Muscle of back (tissue), 3 donors: ENCODE measurements at regions not wholly inside any gene's neighbourhood (a gene's known extent, or its start where the extent isn't known, plus 50 kb on each side); places are given as distances from the start of the nearest gene placed in this dataset.
A peak's percentile ranks its signal among the peaks of the same experiment; 100 is the strongest.

Source experiments
- DNase-seq, 3 donors: peaks; one replicate each; pipeline versions ENCODE4 v3.0.0 to v3.0.0-alpha.2; 2013

DNA sequence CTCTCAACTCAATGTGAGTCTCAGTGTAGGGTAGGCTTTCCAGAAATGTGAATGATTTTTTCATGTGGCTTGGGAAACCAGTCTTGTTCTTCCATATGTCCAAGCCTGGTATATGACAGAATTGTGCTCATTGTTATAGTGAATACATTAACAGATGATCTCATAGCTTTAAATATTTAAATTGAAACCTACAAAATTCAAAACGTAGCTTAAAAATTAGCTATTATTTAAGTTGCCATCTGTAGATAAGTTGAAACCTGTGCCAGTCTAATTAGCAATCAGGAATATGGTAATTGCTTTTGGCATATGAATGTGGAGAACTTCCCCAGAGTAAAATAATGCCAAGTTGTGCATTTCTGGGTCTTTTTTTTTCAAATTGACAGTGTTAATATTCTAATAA, 891.6 kb upstream of the SEL1L start:
- DNase-seq = no peak

DNA sequence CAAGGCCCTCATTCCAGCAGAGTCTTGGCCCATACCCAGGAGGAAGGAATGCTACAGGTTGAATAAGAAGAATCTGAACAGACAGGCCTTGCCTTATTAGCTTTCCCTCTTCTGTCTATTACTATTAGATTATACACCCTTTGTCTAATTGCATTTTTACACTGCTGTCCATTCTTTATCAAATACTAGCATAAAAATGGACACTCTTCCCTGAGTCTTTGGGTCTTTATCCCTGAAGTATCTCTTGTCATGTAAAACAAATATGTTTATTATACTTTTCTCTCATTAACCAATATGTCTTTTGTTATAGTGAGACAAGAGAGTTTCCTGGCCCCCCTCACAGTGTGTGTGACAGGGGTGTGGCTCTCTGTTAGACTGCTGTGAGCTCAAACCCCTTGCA, 897.4 kb upstream of the SEL1L start:
- DNase-seq = no peak

DNA sequence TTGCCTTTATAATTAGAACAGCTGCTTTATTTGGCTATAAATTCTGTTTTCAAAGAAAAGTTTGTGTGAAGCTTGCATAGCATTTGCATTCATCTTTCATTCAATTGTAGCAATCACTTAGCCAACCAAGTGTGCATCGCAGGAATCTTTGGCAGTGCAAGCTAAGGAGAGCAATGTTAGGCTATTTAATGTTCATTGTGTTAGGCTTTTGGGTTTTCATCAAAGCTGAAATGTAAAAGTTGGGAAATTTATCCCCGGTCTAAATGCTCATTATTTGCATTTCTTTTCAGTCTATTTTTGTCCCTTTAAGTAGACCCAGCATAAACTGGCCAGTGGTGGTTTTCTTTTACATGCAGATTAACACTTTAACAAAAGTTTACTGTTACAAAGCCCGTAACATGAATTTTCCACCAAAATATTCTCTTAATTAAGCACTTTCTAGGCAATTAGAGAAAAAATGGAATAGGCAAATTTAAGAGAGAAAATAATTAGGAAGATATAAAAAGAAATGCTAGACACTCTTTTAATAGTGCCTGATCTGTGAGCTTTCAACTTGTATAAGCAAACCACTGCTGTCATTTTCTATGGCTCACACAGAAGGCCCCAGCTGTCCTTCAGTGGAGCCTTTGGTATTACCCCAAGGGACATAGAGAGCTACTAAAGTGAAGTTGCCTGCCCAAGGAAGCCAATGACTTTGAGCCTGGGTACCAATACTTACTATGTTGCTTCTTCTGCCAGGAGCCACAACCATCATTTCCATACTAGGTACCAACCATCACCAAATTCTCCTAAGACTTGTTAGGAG, 898.9 kb upstream of the SEL1L start:
- no peak for DNase-seq

DNA sequence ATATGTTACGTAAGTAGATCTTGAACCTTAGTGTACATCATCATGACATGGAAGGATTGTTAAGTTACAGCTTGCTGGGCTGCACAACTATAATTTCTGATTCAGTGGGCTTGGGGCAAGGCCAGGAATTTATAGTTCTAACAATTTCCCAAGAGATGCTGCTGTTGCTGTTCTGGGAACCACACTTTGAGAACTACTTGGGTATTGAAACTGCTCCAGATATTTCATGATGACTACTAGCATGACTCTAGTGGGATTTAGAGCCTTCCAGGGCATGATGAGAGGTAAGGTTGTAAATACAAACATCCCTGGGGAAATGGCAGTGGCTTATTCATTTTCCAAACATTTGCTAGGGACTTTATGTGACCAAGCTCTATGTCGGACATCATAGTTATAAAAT, 904.8 kb upstream of the SEL1L start:
- peak in 2 of 3 donors; percentile 11 to 39 for DNase-seq

DNA sequence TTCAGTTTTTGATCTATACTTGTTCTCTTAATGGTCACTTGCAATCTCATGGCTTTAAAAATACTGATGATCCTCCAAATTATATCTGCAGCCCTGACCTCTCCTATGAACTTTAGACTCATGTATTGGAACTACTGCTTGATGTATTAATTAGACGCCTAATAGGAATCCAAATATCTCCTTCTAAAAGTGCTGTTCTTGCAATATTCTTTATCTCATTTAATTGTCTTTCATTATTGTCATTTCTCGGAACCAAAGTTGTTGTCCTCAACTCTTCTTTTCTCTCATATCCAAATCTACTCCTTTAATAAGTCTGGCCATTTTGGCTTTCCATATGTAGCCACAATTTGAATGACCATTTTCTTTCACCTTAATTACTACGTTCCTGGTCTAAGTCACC, 907.6 kb upstream of the SEL1L start:
- DNase-seq = no peak

DNA sequence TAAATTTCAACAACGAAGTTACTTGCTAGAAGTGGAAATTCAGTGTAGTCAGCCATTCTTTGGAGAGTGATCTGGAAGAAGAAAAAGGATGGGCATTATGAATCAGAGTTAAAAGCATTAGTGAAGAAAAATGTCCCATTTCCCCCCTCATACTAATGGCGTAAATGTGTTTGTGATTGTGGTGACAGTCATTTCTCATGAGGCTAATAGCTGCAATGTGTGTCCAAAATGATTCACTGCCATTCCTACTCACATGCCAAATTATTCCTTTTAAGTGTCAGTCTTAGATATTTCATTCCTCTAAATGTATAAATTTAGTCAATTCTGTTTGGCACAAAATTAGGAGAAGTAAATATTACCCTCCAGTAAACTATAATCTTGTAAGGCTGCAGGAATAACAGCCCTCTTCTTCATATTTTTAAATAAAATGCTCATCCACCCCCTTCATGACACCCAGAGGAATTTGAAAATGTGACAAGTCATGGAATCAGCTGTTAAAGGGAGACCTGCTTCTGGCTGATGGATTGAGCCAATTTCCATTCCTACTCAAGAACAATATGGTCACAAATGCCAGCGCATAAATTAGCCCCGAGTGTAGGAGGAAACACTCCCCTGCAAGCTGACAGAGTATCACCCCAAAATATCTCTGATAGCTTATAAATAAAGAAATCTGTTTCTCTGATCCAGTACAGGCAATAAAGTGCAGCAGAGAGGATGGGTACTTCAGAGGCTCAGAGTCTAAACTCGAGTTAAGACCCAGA, 912.3 kb upstream of the SEL1L start:
- peak in 1 of 3 donors; percentile 5 for DNase-seq

DNA sequence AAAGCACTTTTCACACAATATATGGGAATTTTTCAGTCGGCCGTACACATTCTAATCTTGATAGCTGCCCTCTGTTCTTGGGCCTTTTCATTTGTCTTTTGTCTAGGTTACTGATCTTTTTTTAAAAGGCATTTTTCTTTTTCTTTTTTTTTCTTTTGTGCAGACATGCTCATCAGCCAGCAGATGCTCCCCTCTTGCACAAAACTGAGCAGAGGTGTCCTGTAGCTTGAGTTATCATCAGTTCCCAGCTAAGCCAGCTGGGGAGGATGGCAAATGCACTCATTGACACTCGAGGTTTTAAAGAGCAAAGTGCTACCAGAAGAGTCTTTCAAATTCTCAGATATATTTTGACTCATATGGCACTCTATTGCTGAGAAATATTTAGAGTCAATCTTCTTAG, 913.9 kb upstream of the SEL1L start:
- peak in 1 of 3 donors; percentile 23 for DNase-seq

DNA sequence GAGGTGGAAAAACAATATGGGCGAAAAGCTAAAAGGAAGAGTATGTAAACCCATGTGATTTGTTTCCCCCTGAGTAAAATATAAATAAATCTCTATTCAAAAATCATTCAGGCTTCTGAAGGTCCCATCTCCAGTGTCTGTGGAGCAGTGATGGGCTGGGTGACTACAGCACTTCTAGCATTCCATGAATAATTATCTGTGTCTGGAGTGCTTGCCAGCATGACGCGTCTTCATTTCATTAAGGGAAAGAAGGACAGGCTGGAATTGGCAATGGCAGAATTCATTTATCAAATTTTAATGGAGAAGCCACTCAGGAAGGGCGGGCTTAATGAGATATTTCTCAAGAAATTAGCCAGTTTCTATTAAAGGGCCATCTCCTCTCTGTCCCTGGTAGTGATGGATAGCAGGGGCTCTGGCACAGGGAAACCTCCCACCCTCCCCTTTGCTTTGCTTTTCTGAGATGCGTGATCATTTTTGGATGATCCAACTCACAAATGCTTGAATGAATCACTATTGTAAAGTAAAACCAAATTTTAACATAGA, 916.3 kb upstream of the SEL1L start:
- DNase-seq = peak in 1 of 3 donors; percentile 16

DNA sequence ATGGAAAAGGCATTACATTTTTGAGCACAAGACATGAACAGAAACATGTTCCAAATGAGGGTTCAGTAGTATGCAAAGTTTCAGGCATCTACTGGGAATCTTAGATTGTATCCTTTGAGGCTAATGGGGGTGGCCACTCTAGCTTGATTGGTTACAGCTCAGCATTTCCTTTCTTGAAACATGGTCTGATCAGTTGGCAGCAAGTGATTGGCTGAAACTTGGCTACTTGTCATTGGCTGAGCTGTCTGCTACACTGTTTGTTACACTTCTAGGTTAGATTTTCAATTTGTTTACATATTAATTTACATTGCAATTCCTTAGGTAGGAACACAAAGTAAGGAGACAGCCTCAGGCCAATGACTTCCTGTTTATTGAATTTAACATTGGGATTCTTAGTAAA, 918.0 kb upstream of the SEL1L start:
- DNase-seq = no peak

DNA sequence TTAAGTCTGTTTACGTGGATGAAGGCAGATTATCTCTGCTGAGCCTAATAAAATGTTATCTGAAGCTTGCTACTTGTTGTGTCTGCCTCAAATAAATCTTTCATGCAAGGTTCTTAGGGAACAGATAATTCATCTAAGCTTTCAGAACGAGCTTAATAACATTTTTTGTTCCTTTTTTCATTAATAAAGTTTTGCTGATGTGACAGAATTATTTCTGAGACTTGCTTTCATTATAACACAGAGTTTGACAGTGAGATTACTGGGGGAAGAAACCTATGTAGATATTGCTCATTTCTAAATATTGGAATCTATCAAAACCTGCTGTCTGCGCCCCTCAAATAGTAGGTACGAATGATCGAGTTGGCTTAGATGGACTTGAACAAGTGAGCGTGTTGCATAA, 948.7 kb upstream of the SEL1L start:
- no peak for DNase-seq

DNA sequence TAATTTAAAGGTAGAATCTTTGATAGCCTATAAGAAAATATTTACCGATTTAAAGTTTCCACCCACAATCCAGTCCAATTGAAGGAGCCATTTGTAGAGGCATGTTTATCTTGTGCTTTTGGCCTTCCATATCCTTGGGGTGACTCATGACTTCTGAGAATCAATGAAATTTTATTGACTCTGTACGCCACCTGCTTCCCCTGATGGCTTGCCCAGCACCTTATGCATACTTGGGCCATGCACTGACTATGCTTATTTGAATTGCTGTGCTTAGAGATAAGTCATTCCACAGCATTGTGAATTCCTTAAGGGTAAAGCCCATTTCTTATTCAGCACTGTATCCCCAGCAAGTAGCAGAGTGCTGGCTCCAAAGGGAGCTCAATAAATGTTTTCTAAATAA, 954.8 kb upstream of the SEL1L start:
- DNase-seq = no peak

DNA sequence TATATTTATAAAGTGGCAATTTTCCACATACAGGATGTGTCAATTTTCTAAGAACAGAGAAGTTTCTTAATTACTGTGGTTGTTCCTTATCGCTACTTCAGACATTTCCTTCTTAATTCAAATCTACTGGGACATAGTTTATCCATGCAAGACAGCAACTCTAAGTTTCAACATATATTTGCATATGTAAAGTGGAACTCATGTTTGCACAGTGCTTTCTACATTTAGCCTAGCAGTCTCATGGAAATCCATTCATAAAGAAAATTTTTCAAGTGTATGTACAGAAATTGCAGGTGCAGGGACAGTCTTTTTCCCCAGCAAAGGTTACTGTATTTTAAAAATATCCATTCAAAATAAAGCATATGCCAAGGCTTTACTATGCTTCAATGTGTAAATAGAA, 956.7 kb upstream of the SEL1L start:
- DNase-seq = no peak

DNA sequence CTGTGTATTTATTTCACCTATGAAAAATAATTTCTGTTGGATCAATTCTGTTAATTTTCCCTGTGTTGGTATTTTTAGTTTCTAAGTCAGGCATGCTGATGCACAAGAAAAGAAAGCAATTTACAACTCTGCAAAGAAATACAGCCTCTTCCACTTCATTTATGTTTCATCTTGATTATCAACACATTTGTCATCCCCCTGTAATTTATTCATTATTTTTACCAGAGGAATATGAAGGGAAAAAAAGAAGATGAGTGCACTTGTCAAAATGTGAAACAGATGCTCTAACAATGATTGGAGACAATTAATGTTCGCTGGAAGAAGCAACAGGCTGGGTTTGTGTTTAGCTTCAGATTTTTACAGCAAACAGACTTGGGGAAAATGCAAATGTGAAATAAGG, 958.5 kb upstream of the SEL1L start:
- DNase-seq = peak in 1 of 3 donors; percentile 2

DNA sequence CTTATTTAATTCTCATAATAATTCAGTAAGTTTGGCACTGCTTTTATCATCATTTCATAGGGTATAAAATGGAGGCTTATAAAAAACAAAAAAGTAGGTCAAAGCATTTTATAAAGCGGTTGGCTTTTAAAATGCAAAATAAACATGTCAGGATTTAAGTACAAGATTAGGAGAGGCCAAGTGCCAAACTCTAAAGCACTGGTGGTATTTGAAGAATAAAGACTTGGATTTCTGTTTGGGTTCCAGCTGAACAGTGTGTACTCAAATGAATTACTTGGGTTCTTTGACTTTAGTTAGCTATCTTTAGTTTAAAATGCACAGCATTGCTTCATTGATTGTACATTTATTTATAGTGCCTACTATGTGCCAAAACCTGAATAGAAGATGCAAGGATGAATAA, 966.6 kb upstream of the SEL1L start:
- no peak for DNase-seq

DNA sequence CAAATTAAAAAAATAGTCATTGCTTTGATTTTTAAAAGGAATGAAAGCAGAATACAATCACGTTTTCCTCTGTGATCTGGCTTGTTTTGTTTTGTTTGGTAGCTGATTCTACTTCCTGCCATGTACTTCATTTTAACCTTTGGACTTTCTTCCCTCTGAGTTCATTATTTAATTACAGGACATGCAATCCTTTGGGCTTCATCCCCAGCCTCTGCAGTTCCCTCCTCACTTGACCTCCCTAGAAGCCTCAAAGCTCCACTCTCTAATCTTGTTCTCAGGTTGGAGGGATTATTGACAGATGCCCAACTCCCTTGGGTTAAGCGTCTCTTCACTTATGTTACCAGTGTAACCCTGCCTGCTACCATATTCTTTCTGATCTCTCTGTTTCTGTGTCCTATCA, 967.9 kb upstream of the SEL1L start:
- DNase-seq = no peak

DNA sequence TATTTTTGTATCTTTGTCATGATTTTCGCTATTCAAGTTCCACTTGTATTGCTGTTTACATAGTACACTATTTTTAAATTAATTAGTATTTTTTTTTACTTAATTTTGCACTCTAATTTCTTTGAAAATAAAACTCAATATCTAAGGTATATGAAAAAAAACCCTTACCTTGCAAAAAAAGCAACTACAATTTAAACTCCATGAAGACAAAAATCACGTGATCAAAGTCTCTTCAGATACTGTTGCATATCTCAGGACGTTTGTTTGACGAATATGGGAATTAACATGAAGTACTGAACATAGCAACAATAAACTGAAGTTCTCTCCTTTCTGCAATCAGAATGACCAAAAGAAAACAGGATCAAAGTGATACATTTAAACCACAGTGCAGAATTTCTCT, 968.4 kb upstream of the SEL1L start:
- no peak for DNase-seq

DNA sequence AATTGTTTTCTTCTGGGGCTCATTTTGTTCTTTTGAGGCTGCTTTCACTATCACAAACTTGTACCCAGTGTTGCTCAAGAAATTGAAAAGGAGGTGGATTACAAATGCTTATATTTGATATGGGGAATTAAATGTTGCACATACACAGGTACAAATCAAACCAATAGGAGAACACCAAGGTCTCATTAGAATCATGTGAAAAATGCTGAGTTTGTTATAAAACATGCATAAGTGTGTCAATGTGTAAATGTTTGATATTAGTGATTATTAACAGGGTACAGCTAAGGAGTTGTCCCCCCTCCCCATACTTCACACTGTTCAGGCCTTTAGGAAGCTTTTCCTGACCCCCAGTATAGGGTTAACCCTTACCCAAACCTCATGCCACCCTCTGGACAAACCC, 971.2 kb upstream of the SEL1L start:
- DNase-seq = no peak

DNA sequence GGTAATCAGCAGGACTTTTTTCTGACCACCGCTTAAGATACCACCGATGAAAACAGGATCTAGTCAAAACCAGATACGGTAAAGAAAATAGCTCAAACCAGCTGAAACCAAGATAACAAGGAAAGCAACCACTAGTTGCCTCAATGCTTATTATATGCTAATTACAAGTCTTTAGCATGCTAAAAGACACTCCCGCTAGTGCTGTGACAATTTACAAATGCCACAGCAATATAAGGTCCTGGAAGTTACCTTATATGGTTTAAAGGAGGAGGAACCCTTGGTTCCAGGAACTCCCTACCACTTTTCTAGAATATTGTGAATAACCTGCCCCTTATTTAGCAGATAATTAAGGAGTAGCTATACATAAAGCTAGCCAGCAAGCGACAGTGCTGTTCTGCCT, 976.4 kb upstream of the SEL1L start:
- no peak for DNase-seq

DNA sequence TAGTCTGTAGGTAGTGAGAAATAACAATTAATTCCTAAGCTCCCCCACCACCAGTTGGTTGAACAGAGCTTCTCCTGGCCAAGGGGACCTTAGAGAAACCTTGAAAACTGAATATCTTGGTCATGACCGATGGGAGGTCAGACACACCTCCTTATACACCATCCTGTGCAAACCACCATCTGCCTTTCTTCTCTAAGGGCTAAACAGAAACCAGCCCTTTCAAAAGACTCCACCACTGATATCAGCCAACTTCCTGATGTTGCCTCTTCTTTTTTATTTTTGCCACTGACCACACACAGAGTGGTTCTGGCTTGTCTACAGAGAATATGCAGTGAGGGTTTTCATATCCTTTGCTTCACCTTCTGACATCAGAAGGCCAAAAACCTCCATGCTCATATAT, 977.7 kb upstream of the SEL1L start:
- DNase-seq = no peak

DNA sequence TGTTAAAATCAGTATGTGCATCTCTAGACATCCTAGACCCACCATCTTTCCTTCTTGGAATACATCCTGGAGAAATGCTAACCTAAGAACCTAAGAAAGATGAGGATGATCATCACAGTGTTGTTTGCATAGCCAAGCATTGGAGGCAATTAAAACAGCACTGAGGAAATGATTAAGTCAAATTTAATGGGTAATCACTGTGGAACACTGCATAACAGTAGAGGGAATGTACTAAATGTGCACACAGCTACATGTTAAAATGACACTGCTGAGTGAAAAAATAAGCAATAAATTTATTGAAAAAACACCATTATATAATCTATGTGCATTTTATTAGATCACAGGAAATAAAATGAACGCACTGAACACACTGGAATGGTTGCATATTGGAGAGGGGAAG, 987.1 kb upstream of the SEL1L start:
- DNase-seq = no peak

DNA sequence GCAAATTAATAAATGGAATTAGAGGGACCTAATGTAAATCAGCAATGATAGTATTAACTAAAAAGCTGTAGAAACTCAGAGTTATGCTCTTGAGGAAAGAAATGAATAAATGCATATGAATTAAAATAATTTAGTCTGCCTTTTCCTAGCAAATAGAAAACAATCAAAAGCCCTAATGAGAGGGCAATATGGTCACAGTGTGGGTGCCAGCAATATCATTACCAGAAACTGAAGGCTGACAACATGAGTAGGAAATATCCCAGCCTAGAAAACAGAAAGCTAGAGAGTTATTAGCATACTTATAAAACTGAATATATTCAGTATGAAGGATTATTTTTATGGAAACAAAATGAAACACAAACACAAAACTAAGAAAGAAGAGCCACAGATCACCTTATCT, 987.5 kb upstream of the SEL1L start:
- no peak for DNase-seq

DNA sequence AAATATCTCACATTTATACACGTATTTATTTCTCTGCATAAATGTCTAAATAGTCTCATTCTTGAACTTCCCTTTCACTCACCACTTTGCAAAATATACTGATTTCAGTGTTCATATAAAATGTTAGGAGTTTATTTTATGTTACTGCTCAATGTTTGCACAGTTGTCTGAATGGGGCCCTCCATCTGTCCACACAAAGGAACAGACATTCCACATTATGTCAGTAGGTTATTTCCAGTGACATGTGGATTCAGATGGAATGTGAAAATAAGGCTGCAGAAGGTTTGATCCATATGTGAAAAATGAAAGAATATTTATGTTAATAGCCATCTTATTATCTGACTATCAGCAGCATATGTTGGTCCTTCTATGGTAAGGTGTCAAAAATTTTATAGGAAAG, 994.4 kb upstream of the SEL1L start:
- no peak for DNase-seq

DNA sequence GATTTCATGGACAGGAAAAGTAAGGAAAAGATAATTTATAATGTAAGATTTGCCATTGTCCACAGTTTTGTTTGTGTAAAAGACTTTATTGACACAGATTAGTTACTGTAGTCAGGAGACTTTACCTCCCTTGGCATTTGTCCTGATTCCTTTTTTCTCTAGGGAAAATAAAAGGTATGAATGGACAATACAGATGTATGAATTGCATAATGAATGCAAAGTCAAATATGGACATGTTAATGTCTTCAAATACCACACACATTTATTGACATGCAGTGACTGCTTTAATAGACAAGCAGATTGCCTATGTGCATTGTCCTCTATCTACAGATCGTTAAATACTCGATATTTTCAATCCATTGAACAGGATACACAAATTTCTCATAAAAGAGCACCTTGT, 999.7 kb upstream of the SEL1L start:
- no peak for DNase-seq
